Esophagus muscularis mucosa (tissue), 3 donors: ENCODE measurements at regions not wholly inside any gene's neighbourhood (a gene's known extent, or its start where the extent isn't known, plus 50 kb on each side); places are given as distances from the start of the nearest gene placed in this dataset.

ENCODE experiments used
- POLR2AphosphoS5 ChIP-seq, 2 donors: sonication (generic); formaldehyde crosslinking; IDR thresholded peaks; one replicate each; pipeline ENCODE4 v1.6.1; 2017; ENCODE audit warnings: antibody characterized with exemption in 2 of 2
- TF ChIP-seq, protein P1 (sequence below), 3 experiments: fragments of 200-600 bp in 2 of 3; fragments of 450-650 bp in 1 of 3; sonication (generic) in 2 of 3; IDR thresholded peaks; one replicate each; pipeline ENCODE4 v1.5.1; 2017 to 2019; ENCODE audit warnings: antibody characterized with exemption in 3 of 3, mild to moderate bottlenecking in 2 of 3, moderate library complexity in 1 of 3

DNA sequence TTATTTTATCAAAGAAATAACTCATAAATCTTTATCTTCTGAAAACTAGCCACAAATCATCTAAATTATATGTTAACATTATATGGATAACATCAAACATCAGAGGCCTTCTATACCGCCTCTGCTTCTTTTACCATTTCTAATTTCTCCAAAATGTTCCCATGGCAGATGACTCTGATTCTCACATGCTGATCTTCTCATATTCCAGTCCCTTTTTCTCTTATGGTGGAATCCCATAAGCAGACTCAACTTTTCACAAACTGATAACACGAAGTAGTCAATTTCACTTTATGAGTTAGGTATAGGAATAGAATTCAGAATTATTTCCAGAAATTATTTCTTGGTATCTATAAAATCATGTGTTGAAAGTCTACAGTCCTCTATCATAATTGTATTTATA, 212.3 kb downstream of the ENC1 start:
- TF ChIP-seq, protein P1, sequence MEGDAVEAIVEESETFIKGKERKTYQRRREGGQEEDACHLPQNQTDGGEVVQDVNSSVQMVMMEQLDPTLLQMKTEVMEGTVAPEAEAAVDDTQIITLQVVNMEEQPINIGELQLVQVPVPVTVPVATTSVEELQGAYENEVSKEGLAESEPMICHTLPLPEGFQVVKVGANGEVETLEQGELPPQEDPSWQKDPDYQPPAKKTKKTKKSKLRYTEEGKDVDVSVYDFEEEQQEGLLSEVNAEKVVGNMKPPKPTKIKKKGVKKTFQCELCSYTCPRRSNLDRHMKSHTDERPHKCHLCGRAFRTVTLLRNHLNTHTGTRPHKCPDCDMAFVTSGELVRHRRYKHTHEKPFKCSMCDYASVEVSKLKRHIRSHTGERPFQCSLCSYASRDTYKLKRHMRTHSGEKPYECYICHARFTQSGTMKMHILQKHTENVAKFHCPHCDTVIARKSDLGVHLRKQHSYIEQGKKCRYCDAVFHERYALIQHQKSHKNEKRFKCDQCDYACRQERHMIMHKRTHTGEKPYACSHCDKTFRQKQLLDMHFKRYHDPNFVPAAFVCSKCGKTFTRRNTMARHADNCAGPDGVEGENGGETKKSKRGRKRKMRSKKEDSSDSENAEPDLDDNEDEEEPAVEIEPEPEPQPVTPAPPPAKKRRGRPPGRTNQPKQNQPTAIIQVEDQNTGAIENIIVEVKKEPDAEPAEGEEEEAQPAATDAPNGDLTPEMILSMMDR (IDR thresholded peaks at IDR 0.05), result no peak
- no peak for TF ChIP-seq POLR2AphosphoS5 (IDR thresholded peaks at IDR 0.05)
